ENCODE measurements at regions not wholly inside any gene's neighbourhood (a gene's known extent, or its start where the extent isn't known, plus 50 kb on each side); places are given as distances from the start of the nearest gene placed in this dataset.

DNA sequence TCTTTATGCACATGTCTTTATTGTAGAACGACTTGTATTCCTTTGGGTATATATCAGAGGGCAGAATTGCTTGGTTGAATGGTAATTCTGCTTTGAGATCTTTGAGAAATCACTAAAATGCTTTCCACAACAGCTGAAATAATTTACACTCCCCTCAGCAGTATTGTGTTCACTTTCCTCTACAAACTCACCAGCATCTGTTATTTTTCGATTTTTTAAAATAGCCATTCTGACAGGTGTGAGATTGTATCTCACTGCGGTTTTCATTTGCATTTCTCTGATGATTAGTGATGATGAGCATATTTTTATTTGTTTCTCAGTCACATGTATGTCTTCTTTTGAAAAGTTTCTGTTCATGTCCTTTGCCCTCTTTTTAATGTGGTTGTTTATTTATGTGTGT is 459.8 kb downstream of the PABPC4L start:
- no peak for DNase-seq (ENCODE audit: low read depth)

DNA sequence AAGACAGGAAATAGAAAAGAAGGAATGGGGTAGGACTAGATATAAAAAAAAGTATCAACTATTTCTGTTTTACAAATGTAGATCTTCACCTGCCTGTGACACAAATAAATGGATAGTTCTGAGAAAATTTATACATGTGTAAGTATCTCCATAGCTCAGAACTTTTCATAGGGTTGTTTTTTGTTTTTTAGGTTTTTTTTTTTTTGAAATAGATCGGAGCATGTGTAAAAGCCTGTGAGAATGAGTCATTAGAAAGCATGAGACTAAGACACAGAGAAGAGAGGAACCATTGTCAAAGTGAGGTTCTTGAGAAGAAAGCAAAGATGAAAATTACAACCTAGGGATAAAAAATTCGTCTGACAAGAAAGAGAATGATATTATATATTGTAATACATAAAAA is 481.6 kb downstream of the PABPC4L start:
- no peak for DNase-seq (ENCODE audit: low read depth)

DNA sequence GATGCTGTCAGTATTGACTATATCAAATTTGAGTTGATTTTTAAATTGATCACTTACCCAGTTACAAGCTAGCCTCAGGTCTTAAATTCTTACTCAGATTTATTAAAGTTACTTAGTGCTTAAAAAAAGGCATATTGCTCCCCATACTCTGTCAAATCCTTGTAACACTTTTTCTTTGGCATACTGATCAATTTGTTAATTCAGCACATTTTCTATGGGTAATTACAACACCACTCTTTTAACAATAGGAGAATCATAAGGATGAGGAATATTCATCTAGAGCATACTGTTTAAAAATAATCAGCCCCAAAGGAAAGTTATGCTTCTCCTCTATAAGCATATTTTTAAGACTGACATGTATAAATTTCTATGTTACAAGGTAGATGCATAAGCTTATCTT is 482.5 kb downstream of the PABPC4L start:
- no peak for DNase-seq (ENCODE audit: low read depth)

DNA sequence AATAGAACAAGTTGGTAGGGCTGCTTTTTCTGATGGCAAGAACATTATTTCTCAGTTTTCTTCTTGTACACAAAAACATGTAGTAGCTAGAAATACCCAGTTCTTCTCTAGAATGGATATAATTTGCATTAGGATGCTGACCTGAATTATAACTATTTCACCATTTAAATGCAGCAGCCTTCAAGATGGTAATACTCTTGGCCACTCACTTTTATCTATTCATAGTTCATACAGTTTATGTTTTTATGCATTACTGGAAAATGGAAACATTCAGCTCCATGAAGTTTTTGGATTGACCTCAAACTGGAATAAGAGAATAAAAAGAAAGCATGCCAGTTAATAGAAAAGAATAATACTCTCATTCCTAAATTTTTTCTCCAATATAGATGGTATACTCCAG is 487.4 kb downstream of the PABPC4L start:
- no peak for DNase-seq (ENCODE audit: low read depth)

DNA sequence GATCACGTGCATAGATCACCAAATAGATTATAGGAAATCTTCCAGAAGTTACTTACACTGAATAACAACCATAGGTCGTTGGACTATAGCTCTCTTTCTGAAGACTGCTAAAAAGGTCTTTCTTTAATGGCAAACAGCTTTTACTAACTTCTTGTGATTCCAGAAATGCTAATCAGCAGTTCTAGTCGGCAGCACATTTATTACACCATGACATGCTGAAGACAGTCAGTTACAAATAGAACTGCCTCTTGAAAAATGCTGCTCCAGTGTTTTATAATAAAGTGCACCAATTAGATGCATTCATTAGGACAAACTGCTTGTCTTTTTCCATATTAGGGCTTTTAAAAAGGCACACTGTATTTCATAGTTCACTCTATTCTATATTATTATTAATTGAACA is 488.2 kb downstream of the PABPC4L start:
- no peak for DNase-seq (ENCODE audit: low read depth)

DNA sequence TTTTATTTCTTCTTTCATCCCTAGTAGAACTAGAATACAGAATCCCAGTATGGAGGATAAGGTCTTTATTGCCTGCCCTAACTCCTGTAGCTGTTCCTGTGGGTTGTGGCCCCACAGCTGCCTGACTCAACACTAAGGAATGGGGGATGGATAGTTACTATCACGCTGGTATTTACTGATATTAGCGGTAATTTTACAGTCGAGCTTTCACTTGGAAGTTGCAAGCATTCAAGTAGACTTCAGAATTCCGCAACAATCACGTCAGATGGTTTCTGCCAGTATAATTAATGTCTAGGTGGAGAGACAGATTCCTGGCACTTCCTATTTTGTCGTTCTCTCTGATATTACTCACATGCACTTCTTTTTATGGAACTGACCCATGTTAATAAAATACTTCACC is 489.8 kb downstream of the PABPC4L start:
- DNase-seq (ENCODE audit: low read depth): no peak

DNA sequence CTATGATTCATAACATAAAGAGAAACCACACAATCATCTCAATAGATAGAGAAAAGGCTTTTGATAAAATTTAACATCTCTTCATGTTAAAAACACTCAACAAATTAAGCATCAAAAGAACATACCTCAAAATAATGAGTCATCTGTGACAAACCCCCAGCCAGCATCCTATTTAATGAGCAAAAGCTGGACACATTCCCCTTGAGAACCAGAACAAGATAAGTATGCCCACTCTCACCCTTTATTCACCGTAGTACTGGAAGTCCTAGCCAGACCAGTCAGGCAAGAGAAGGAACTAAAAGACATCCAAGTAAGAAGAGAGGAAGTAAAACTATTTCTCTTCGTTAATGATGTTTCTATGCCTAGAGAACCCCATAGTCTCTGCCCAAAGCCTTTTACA is 507.2 kb downstream of the PABPC4L start:
- no peak for DNase-seq (ENCODE audit: low read depth)

DNA sequence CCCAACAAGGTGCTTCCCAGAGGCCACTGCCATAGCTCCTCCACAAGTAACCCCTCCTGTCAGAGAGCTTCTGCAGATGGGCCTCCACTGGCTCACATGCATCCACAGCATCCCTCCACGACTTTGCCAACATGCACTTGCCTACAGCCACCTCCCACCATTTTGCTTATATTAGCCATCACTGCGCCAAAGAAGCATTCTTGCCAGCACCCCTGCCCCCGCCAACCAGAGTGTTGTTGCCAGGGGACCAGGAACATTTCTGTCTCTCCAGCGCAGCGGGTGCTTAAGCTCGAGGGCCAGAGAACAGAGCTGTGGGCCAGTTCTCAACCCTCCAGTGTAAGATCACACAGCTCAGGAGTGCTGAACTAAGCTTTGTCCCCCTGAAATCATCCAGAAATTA is 517.6 kb downstream of the PABPC4L start:
- DNase-seq (ENCODE audit: low read depth): no peak

DNA sequence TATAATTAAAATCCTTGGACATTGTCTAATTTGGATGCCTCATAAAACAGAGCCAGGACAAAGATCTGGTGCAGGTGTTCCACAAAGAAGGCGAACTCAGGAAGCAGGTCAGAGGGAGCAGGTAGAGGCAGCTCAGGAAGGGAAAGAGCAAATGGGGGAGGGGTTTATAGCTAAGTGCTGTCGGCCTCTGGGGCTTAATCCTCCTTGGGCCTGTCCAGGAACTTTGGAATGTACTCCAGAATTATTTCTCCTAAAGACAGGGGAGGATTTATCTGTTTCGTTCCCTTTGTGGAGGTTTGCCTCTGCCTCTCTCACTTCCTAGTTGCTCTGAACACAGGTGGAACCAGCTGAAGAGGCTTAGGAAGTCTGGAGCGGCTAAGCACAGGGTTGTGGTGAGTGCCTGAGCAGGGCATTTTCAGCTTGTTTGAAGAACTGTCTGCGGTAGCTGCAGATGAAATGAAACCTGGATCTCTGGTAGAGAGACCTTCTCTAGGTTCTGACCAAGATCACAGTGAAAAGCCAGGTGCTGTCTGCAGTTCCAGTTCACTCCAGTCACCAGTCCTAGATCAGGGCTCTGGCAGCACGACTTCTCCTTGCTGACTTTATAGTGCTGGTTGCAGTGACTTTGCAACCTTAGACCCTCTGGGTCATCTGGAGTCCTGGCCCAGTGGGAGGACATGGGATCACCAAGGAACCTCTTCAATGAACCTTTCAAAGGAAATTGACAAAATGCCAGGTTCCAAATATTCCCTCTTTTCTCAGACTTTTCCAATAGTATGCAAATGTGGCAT is 519.2 kb downstream of the PCDH10 start:
- no peak for DNase-seq (ENCODE audit: low read depth)

DNA sequence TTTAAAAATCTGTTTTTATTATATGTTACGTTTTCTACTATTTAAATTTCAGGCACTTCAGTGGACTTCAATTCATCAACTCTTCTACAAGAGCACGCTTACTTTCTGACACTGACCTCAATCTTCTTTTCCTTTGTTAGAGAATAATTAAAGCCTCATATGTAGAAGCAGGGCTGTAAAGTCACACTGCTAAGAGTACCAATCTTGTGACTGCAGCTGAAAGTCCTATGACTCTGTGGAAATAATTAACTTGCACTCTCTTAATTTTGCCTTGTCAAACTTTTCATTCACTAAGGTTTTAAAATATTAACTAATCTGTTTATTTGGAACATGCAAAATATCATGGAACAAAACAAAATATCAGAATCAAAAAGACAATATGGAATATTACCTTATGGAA is 498.1 kb downstream of the PCDH10 start:
- no peak for DNase-seq (ENCODE audit: low read depth)

DNA sequence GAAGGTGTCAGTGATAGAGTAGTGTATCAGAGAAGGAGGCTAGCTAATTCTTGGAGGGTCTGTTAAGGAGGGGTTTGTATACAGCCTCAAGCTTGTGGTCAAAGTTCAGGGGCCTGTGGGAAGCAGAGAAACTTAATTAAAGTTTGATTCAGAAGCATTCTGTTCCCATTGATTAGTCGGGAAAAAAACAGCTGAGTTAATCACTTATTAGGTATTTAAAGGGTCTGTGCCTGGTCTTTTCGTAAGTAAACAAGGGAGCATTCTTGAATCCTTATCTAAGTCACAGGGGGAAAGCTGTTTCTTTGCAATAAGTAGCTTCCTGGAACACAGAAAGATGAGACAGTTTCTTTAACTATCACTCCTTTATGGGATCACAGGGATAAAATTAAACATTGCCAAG is 492.1 kb downstream of the PCDH10 start:
- DNase-seq (ENCODE audit: low read depth): no peak

DNA sequence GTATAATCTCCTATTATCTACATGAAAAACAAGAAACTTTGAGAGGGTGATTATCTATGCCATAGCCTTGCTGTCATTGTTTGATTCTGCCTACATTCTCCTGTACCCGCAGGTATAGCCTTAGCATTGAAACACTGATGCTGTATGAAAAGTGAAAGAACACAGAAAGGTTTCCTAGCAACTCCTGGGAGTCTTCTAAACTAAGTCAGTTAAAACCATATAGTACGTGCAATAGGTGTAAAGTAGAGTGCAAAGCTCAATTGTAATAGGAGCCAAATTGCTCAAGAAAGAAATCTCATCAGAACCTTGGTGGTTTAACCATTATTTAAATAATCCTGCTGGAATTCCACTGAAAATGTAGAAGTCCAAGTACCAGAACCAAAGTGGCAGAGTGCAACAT is 489.7 kb downstream of the PCDH10 start:
- no peak for DNase-seq (ENCODE audit: low read depth)

DNA sequence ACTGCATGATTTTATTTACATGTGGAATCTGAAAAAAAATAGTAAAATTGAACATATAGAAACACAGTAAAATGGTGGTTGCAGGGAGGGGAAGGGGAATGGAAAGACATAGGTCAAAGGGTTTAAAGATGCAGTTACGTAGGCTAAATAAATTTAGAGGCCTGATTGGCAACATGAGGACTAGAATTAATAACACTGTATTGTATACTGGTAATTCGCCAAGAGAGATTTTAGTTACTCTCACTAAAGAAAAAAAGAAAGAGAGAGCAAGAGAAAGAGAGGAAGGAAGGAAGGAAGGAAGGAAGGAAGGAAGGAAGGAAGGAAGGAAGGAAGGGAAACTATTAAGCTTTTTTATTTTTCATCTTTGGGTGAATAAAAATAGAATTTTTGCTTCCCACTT is 488.1 kb downstream of the PCDH10 start:
- no peak for DNase-seq (ENCODE audit: low read depth)

DNA sequence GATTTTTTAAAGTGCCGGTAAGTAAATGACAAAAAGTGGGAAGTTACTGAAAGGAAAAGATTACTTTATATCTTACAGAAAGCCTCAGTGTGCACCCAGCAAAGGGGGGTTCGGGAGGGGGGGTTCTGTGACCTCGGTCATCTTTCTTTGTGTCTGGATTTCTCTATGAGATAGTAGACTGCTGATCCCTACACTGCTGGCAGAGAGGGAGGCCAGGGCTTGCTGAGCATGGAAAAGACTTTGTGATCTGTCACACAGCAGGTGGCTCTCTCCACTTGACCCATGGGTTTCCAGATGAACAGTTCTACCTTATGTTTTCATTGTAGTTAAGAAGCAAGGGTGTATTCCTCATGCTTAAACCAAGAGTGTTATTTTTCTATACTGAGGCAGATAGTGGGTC is 475.6 kb downstream of the PCDH10 start:
- DNase-seq (ENCODE audit: low read depth): peak; percentile 64

DNA sequence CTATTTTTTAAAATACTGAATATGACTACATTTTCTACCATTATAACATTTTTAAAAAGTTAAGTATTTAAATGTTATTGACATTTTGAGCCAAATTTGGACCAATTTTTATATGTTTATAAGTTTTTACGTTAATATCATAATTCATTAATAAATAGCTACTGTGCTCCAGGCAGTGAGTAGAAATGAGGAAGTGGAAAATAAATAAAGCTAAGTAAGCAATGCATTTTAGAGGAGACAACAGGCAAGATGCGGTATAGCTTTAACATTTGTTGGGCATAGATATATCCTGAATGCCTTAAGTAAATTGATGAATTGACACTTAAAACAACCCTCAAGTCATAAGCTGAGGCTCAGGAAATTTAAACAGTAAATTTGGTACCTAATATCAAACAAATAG is 474.8 kb downstream of the PCDH10 start:
- no peak for DNase-seq (ENCODE audit: low read depth)

DNA sequence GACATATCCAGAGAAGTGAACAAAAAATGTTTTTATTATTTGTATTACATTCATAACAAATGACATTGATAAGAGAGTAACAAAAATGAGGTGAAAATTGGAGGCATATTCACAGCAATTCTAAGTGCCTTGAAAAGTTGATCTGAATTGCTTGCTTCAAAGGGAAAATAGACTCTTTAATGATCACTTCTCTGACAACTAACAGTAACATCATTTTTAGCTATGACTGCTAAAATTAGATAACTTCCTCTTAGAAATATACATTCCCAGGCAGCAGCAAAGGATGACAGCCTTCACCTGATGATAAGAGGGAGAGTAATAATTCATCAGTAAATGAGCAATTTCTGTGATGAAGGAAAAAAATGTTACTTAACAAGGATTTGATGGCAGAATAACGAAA is 472.5 kb downstream of the PCDH10 start:
- no peak for DNase-seq (ENCODE audit: low read depth)

DNA sequence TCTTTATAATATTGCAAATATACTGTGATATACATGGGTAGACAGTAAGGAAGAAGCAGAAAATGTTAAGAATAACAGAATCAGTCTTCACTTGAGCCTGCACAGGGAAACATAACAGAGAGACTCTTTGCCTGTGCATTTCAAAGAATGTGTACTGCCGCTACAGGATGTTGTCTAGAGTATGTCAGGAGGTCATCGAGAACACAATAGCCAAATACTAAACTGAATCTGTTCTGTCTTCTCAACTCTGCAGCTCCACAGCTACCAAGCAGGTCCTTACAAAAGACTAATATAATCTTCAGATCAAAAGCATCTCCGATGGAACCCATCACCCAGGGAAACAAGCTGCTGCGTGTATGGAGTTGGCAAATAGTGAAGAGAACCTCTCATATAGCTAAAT is 471.5 kb downstream of the PCDH10 start:
- DNase-seq (ENCODE audit: low read depth): no peak

DNA sequence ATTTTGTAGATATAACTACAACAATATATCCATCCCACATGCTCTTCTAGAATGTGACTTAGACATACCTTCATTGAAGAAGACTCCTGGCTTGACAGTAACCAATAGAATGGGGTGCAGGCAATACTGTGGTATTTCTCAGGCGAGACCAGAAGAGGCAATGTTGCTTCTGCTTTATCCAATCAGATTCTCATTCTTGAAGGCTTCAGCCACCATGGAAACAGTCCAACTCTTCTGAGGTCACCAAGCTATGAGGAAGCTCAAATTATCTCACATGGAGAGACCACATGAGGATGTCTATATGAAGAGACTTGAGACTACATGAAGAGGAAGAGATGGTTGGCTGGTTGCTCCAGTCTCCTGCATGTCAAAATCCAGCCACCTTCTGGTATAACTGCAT is 469.9 kb downstream of the PCDH10 start:
- DNase-seq (ENCODE audit: low read depth): peak; percentile 81

DNA sequence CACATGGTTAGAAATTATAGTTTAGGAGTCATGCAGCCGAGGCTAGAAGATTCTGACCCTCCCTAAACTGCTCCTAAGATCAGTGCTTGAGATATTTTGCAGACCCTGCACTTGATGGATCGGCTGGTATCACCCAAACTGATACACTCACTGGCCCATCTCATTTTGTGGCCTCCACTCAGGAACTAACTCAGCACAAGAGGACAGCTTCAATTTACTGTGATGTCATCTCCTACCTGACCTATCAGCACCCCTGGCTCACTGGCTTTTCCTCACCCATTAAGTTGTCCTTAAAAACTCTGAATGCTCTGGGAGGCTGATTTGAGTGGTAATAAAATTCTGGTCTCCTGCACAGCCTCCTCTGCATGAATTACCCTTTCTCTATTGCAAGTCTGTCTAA is 450.9 kb downstream of the PCDH10 start:
- peak; percentile 79 for DNase-seq (ENCODE audit: low read depth)

DNA sequence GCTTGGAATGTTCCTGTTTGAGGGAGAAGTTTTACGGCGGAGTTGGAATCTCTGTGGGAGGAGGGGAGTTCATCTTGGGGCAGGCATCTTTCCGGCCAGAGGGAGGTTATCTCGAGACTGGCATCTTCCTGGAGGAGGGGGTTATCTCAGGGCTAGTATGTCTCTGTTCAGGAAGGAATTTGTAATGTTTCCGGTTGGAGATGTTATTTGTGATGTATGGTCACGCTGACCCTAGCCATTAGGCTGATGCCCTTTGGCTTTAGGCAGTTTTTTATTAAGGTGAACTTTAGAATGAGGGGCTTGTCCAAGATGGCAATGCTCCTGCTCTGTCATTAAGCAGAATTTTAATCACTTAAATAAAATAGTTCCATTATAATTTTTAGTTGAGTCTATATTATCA is 449.7 kb downstream of the PCDH10 start:
- peak; percentile 91 for DNase-seq (ENCODE audit: low read depth)

DNA sequence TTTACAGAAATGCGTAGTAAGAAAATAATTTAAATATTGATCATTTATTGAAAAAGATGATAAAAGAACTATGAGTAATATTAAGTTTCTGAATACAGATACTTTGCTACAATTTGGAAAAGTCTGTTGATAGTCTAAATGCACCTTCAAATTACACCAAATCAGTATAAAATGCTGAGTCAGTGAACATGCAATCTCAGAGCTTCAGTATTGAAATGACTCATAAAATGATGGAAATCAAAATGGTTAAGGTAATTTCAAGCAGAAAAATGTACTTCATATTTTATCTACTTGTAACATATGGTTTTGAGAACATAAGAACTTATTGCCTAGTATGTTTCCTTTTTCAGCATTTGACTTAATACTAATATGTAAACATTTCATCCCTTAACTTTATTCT is 448.2 kb downstream of the PCDH10 start:
- no peak for DNase-seq (ENCODE audit: low read depth)

DNA sequence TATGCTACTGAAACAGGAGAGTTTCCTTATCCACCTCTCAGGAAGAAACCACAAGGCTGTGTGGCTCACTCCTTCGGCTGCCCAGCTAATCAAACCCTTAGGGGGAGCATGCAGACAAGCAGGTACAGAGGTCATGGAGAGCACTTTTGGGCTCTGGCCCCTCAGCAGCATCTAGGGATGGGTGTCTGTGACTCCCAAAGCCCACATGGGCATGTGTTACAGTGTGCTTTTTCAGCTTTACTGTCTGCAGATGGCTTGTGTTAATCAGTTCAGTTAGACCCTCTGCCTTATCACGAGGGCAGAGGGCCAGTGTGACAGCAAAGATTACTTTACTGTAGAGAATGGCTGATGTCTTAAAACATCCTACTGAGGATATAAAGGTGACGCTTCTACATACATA is 447.4 kb downstream of the PCDH10 start:
- DNase-seq (ENCODE audit: low read depth): peak; percentile 48

DNA sequence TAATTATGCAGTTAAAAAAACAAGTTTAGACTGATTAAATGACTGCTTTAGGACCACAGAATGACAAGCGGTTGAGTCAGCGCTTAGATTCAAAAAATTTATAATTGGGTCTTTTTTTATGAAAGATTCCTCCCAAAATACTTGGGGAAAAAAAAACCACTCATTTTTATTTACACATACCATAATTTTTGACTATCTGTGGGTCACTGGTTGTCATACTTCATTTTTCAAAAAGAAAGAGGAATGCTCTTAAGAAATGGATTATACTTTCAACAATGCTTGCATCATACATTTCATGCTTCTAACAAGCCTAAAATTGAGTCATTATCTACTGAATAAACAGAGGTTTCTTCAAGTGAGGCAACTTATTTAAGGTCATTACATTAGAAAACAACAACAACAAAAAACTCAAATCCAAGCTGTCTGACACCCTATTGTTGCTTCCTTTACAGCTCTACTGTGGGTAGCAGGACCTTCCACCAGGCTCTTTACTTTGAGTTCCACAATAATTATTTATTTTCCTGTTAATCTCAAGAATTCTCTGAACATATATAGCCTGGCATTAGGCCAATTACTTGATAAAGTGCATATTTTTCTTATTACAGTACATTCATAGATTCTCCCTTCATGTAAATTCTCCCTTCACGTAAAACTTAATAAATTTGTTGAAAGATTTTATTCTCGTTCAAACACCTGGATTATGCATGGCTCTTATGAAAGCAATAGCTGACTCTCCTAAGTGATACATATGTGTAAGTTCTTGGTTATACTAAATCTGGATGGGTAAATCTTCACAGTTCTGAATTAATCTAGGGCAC is 445.5 kb downstream of the PCDH10 start:
- DNase-seq (ENCODE audit: low read depth): no peak

DNA sequence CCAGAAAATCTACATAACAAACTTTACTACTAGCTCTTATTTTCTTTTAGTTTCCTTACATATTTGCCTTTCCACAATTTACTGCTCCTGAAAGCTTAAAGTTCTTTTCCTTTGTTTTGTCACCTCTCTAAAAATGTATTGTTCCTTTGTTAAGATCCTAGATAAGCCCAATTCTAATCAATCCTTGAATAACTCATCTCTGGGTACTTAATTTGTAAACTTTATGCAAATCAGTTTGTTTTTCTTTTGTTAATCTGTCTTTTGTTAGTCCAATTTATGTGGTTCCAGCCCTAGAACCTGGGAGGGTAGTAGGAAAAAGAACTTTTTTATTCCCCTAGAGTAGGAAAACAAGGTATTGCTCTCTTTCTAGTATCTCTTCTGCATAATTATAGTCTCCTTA is 444.7 kb downstream of the PCDH10 start:
- no peak for DNase-seq (ENCODE audit: low read depth)
